Mesenchymal stem cell (in vitro differentiated cells and primary cell): ENCODE measurements at regions not wholly inside any gene's neighbourhood (a gene's known extent, or its start where the extent isn't known, plus 50 kb on each side); places are given as distances from the start of the nearest gene placed in this dataset.
A peak's percentile ranks its signal among the peaks of the same experiment; 100 is the strongest.

Experiments
- DNase-seq: peaks from one replicate; pipeline ENCODE4 v3.0.0-alpha.2; 2013
- H2AFZ ChIP-seq: one replicate; pipeline ENCODE4 v1.6.1; 2013; ENCODE audit warnings: low read depth, mild to moderate bottlenecking, control low read depth, inconsistent platforms, low read length, moderate library complexity
- H2AK5ac ChIP-seq: 2 replicates; pipeline ENCODE4 v1.6.1; 2013; ENCODE audit warnings: low read length, moderate library complexity, mild to moderate bottlenecking, inconsistent platforms; ENCODE audit not compliant: severe bottlenecking
- H2BK120ac ChIP-seq: one replicate; pipeline ENCODE4 v1.6.1; 2013; ENCODE audit warnings: low read depth, mild to moderate bottlenecking, inconsistent platforms, low read length, moderate library complexity
- H2BK12ac ChIP-seq, 2 experiments: one replicate each; pipeline ENCODE4 v1.6.1; 2013; ENCODE audit warnings: inconsistent platforms in 2 of 2, low read length in 2 of 2, mild to moderate bottlenecking in 2 of 2, moderate library complexity in 2 of 2, control low read depth in 1 of 2
- H2BK15ac ChIP-seq: one replicate; pipeline ENCODE4 v1.6.1; 2013; ENCODE audit warnings: mild to moderate bottlenecking, low read depth, inconsistent platforms; ENCODE audit not compliant: poor library complexity, severe bottlenecking
- H2BK5ac ChIP-seq: 2 replicates; pipeline ENCODE4 v1.6.1; 2013; ENCODE audit warnings: low read depth, mild to moderate bottlenecking, low read length, control low read depth, inconsistent platforms; ENCODE audit not compliant: poor library complexity, severe bottlenecking
- H3K14ac ChIP-seq, 2 experiments: one replicate each; pipeline ENCODE4 v1.6.1; 2013; ENCODE audit warnings: inconsistent platforms in 2 of 2, low read length in 2 of 2, control low read depth in 1 of 2, mild to moderate bottlenecking in 1 of 2, moderate library complexity in 1 of 2
- H3K18ac ChIP-seq, 2 experiments: one replicate each; pipeline ENCODE4 v1.6.1; 2013; ENCODE audit warnings: inconsistent platforms in 2 of 2, low read length in 2 of 2, control low read depth in 1 of 2, low read depth in 1 of 2, mild to moderate bottlenecking in 1 of 2
- H3K23ac ChIP-seq, 2 experiments: one replicate each; pipeline ENCODE4 v1.6.1; 2013; ENCODE audit warnings: inconsistent platforms in 2 of 2, low read length in 2 of 2, mild to moderate bottlenecking in 2 of 2, moderate library complexity in 2 of 2, control low read depth in 1 of 2
- H3K27ac ChIP-seq: 2 replicates; pipeline ENCODE4 v1.5.1; 2013; ENCODE audit warnings: mild to moderate bottlenecking, moderate library complexity, low read length, control low read depth, inconsistent platforms; ENCODE audit not compliant: poor library complexity, severe bottlenecking
- H3K27me3 ChIP-seq, 2 experiments: 2 replicates each; pipeline versions ENCODE4 v1.6.1 to v1.7.0; 2013; ENCODE audit warnings: low read length in 2 of 2, mild to moderate bottlenecking in 2 of 2, moderate library complexity in 2 of 2, control low read depth in 1 of 2, inconsistent platforms in 1 of 2; ENCODE audit not compliant: control insufficient read depth in 1 of 2, insufficient read depth in 1 of 2
- H3K36me3 ChIP-seq, 2 experiments: 2 replicates each; pipeline versions ENCODE4 v1.6.1 to v1.7.0; 2013; ENCODE audit warnings: low read length in 2 of 2, control low read depth in 1 of 2, inconsistent platforms in 1 of 2, low read depth in 1 of 2, mild to moderate bottlenecking in 1 of 2; ENCODE audit not compliant: insufficient read depth in 2 of 2, control insufficient read depth in 1 of 2
- H3K4ac ChIP-seq, 2 experiments: one replicate each; pipeline ENCODE4 v1.6.1; 2013; ENCODE audit warnings: inconsistent platforms in 2 of 2, low read length in 2 of 2, mild to moderate bottlenecking in 2 of 2, moderate library complexity in 2 of 2, control low read depth in 1 of 2, low read depth in 1 of 2
- H3K4me1 ChIP-seq: 2 replicates; pipeline ENCODE4 v1.6.1; 2013; ENCODE audit warnings: low read depth, low read length, control low read depth; ENCODE audit not compliant: control insufficient read depth, insufficient read depth
- H3K4me2 ChIP-seq: 2 replicates; pipeline ENCODE4 v1.6.1; 2013; ENCODE audit warnings: low read length, mild to moderate bottlenecking, inconsistent platforms; ENCODE audit not compliant: poor library complexity, severe bottlenecking
- H3K4me3 ChIP-seq, 2 experiments: 2 replicates each; pipeline versions ENCODE4 v1.5.1 to v1.7.0; 2013; ENCODE audit warnings: low read length in 2 of 2, mild to moderate bottlenecking in 2 of 2, control low read depth in 1 of 2, low read depth in 1 of 2; ENCODE audit not compliant: insufficient read depth in 1 of 2
- H3K79me1 ChIP-seq: replicated peaks from 2 replicates; pipeline ENCODE4 v1.6.1; 2013; ENCODE audit warnings: mild to moderate bottlenecking, control low read depth, low read length, inconsistent platforms; ENCODE audit not compliant: poor library complexity, severe bottlenecking
- H3K9ac ChIP-seq: 2 replicates; pipeline ENCODE4 v1.7.0; 2013; ENCODE audit warnings: mild to moderate bottlenecking, low read length, moderate library complexity
- H3K9me3 ChIP-seq: 2 replicates; pipeline ENCODE4 v1.7.0; 2013; ENCODE audit warnings: mild to moderate bottlenecking, low read length; ENCODE audit not compliant: control insufficient read depth
- H4K8ac ChIP-seq: one replicate; pipeline ENCODE4 v1.6.1; 2013; ENCODE audit warnings: inconsistent platforms, mild to moderate bottlenecking, low read length, moderate library complexity
- H4K91ac ChIP-seq: one replicate; pipeline ENCODE4 v1.6.1; 2013; ENCODE audit warnings: mild to moderate bottlenecking, low read length, inconsistent platforms
- WGBS: methylation state at CpG from one replicate; pipeline ENCODE4 v1.1.7; 2013; ENCODE audit warnings: mixed read lengths; 5-methylcytosine and 5-hydroxymethylcytosine counted together

GRCh38 chr3:96169111-96169766 lies 645.2 kb upstream of the EPHA6 start:
- H2BK120ac ChIP-seq = no peak overlapping the region
- H3K9ac ChIP-seq = no peak overlapping the region
- no peak overlapping the region for H4K91ac ChIP-seq
- H3K27me3 ChIP-seq = no peaks in the 10 kb centered on the region
- no peak overlapping the region for H2BK15ac ChIP-seq
- no peak overlapping the region for H2BK12ac ChIP-seq
- no peaks in the 10 kb centered on the region for H3K36me3 ChIP-seq
- H3K4me3 ChIP-seq = no peak overlapping the region
- no peak overlapping the region for H3K27ac ChIP-seq
- H3K9me3 ChIP-seq = peaks cover 10% of the 10 kb centered on the region
- no peaks in the 10 kb centered on the region for H3K79me1 ChIP-seq
- H3K18ac ChIP-seq = no peak overlapping the region
- H3K4me1 ChIP-seq = no peaks in the 10 kb centered on the region
- H2AFZ ChIP-seq = no peak overlapping the region
- H3K23ac ChIP-seq = no peak overlapping the region
- H3K4me2 ChIP-seq = no peak overlapping the region
- 67% methylated on average over 3 of the region's 3 CpGs for WGBS
- H3K4ac ChIP-seq = no peak overlapping the region
- DNase-seq = no peak
- no peak overlapping the region for H3K14ac ChIP-seq
- no peak overlapping the region for H2AK5ac ChIP-seq
- H2BK5ac ChIP-seq = no peak overlapping the region
- H4K8ac ChIP-seq = no peak overlapping the region

GRCh38 chr3:96172917-96173316 lies 641.5 kb upstream of the EPHA6 start:
- no peak overlapping the region for H2BK5ac ChIP-seq

GRCh38 chr3:96175500-96175899 lies 638.9 kb upstream of the EPHA6 start:
- Histone ChIP-seq H2BK120ac (no peak overlapping the region), H3K4me3 (no peak overlapping the region), H3K36me3 (no peaks in the 10 kb centered on the region), H3K23ac (no peak overlapping the region), H2AFZ (no peak overlapping the region), H2BK12ac (no peak overlapping the region), H3K4me2 (no peak overlapping the region), H3K14ac (no peak overlapping the region), H4K91ac (no peak overlapping the region), H3K9ac (no peak overlapping the region), H2BK5ac (no peak overlapping the region), H3K18ac (no peak overlapping the region), H2AK5ac (no peak overlapping the region), H3K27ac (no peak overlapping the region), H4K8ac (no peak overlapping the region), H3K27me3 (no peaks in the 10 kb centered on the region), H3K4me1 (no peaks in the 10 kb centered on the region), H3K9me3 (peaks cover 22% of the 10 kb centered on the region), H3K4ac (no peak overlapping the region), H3K79me1 (no peaks in the 10 kb centered on the region), H2BK15ac (no peak overlapping the region)
- DNase-seq = no peak
- 86% methylated on average over 5 of the region's 6 CpGs for WGBS

More at GRCh38 chr3:96172917-96173316, 641.5 kb upstream of the EPHA6 start:
- Histone ChIP-seq H3K4ac (no peak overlapping the region), H4K8ac (no peak overlapping the region), H3K36me3 (no peaks in the 10 kb centered on the region), H3K14ac (no peak overlapping the region), H3K27me3 (no peaks in the 10 kb centered on the region), H3K9me3 (peaks cover 28% of the 10 kb centered on the region), H3K4me3 (no peak overlapping the region), H3K23ac (no peak overlapping the region), H3K79me1 (no peaks in the 10 kb centered on the region), H3K4me1 (no peaks in the 10 kb centered on the region), H2BK120ac (no peak overlapping the region), H3K18ac (no peak overlapping the region), H2BK12ac (no peak overlapping the region), H2AFZ (no peak overlapping the region), H3K4me2 (no peak overlapping the region), H4K91ac (no peak overlapping the region), H2BK15ac (no peak overlapping the region), H3K9ac (no peak overlapping the region), H2AK5ac (no peak overlapping the region), H3K27ac (no peak overlapping the region)
- no peak for DNase-seq

- H3K4me2 ChIP-seq = no peak overlapping the region
- no peak overlapping the region for H4K8ac ChIP-seq
- H3K23ac ChIP-seq = no peak overlapping the region
- no peaks in the 10 kb centered on the region for H3K36me3 ChIP-seq
- no peak overlapping the region for H2AFZ ChIP-seq
- no peak overlapping the region for H4K91ac ChIP-seq
- no peak overlapping the region for H3K9ac ChIP-seq
- H2BK12ac ChIP-seq = no peak overlapping the region
- H3K4ac ChIP-seq = no peak overlapping the region
- H3K4me3 ChIP-seq = no peak overlapping the region
- H3K27ac ChIP-seq = no peak overlapping the region
- H3K14ac ChIP-seq = no peak overlapping the region
- no peaks in the 10 kb centered on the region for H3K4me1 ChIP-seq
- no peaks in the 10 kb centered on the region for H3K27me3 ChIP-seq
- H3K79me1 ChIP-seq = no peaks in the 10 kb centered on the region
- H2BK120ac ChIP-seq = no peak overlapping the region
- WGBS = 69% methylated on average over 1 of the region's 1 CpG
- no peak overlapping the region for H2BK5ac ChIP-seq
- H3K9me3 ChIP-seq = peaks cover 1% of the 10 kb centered on the region
- peak; percentile 67 for DNase-seq
- no peak overlapping the region for H2BK15ac ChIP-seq
- H2AK5ac ChIP-seq = no peak overlapping the region
- H3K18ac ChIP-seq = no peak overlapping the region
Measured at GRCh38 chr3:96182756-96183155, 631.6 kb upstream of the EPHA6 start.
